ENCODE measurements at regions not wholly inside any gene's neighbourhood (a gene's known extent, or its start where the extent isn't known, plus 50 kb on each side); places are given as distances from the start of the nearest gene placed in this dataset.
A peak's percentile ranks its signal among the peaks of the same experiment; 100 is the strongest.

DNA sequence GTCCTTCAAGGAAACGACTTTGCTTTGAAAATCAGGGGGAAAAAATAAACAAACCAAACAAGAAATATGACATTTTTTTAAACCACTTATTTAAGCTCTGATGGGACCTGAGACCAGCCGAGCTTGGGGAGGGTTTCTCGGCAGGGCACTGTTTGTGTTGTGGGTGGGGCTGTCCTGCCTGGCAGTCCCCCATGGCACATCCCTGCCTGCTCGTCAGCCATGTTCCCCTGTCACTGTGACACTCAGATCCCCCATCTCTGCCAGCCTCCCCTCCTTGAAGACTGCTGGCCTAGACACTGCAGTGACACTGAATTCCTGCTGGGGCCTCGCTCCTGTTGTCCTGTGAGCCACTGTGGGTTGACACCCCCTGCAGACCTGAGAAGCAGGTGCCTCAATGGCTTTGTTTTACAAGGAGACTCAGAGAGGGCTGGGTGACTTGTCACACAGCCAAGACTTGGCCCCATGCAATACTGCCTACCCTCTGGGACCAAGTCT, 95.1 kb upstream of the PTPN1 start:
- DNase-seq (ENCODE audit: insufficient read length, low spot score): no peak
- no peak for FAIRE-seq

- FAIRE-seq (no peak), DNase-seq (ENCODE audit: insufficient read length, low spot score) (no peak)
Measured at GRCh38 chr20:50415516-50416268, 94.5 kb upstream of the PTPN1 start.

DNA sequence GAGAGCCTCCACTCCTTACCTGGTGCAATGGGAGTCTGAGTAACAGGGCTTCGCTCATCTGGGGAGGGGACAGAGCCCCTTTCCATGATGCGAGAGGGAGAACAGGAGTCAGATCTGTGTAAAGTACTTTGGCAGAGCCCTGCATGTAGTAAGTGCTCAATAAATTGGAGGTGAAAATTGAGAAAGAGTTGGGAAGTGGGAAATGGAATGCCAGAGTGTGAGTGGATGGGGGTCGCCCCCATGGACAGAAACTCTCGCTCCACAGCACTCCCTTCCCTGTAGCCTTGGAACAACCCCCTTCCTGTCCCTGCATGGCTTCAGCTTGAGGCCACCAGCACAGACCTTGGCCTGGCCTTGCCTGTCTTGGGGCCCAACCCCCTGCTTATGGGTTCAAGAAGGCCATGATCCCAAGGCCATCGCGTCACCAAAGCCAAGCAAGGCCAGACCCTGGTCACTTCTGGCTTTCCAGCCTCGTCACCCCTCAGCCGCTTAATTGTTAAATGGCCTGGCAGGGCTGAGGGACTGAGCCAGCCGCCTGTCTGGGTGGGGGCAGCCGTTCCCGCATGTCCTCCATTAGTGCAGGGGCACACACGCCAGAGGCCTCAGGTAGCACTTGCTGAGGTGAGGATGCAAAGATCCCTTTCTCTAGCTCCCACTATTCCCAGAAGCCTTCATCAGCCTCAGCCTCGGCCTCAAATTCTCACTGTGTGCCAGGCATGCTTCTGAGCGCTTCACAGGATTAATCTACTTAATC, 93.7 kb upstream of the PTPN1 start:
- FAIRE-seq (no peak), DNase-seq (ENCODE audit: insufficient read length, low spot score) (no peak)

DNA sequence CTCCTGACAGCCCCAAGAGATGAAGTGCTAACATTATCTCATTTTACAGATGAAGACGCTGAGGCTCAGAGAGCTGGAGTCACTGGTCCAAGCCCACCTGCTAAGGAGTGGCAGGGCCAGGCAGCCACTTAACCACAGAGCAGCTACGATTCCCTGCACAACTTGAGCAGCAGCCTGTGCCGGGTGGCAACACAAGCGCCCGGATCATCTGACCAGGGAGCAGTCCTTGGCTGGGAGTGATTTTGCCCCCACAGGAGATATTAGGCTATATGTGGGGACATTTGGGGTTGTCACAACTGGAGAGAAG, 93.2 kb upstream of the PTPN1 start:
- DNase-seq (ENCODE audit: insufficient read length, low spot score) (no peak), FAIRE-seq (no peak)

DNA sequence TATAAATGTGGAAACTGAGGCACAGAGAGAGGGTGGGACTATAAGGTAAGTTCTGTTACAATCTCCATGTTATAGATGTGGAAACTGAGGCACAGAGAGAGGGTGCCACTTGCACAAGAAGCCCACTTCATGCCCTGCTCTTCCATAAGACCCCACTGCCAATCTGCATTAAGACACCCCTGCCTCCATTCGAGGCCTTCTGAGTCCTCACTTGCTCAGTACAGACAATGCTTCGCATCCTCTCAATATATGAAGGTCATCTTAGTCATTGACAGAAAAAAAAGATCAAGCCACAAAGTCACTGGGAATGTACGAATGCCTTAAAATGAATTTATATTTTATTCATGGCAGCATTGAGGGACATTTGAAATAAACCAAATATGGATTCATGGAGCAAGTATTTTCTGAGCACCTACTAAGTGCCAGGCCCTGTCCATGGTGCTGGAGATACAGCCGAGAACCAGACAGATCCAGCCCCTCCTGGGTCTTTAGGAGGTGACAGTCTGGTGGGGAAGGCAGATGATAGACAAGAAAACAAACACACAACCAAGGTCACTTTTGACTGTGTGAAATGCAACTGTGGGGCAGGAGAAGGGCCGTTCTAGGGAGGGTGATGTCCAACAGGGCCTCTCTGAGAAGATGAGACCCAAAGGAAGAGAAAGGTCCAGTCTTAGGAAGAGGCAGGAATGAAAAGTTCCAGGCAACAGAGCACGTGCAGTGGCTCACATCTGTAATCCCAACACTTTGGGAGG, 92.5 kb upstream of the PTPN1 start:
- DNase-seq (ENCODE audit: insufficient read length, low spot score): no peak
- FAIRE-seq: no peak

DNA sequence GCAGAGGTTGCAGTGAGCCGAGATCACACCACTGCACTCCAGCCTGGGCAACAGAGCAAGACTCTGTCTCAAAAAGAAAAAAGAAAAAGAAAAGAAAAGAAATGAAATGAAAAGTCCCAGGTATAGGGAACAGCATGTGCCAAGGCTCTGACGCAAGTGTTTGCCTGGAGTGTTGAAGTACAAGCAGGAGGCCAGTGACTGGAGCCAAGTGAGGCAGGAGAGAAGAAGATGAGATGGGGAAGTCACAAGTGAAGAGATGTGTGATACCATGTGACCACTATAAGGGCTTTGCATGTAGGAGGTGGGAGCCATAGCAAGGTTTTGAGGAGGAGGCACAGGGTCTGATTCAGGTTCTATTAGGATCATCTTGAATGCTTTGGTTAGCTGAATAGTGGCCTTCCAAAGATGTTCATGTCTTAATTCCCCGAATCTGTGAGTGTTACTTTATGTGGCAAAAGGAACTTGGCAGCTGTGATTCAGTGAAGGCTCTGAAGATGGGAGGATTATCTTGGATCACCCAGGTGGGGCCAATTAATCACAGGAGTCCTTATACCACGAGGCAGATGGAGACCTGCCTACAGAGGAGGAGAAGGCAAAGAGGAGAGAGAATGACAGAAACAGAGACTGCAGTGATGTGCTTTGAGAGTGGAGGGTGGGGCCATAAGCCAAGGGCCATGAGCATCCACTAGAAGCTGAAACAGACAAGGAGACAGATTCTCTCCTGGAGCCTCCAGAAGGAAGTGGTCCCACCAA, 91.1 kb upstream of the PTPN1 start:
- no peak for DNase-seq (ENCODE audit: insufficient read length, low spot score)
- no peak for FAIRE-seq

GRCh38 chr20:50420380-50420779, 89.8 kb upstream of the PTPN1 start:
- FAIRE-seq (no peak), DNase-seq (ENCODE audit: insufficient read length, low spot score) (no peak)

DNA sequence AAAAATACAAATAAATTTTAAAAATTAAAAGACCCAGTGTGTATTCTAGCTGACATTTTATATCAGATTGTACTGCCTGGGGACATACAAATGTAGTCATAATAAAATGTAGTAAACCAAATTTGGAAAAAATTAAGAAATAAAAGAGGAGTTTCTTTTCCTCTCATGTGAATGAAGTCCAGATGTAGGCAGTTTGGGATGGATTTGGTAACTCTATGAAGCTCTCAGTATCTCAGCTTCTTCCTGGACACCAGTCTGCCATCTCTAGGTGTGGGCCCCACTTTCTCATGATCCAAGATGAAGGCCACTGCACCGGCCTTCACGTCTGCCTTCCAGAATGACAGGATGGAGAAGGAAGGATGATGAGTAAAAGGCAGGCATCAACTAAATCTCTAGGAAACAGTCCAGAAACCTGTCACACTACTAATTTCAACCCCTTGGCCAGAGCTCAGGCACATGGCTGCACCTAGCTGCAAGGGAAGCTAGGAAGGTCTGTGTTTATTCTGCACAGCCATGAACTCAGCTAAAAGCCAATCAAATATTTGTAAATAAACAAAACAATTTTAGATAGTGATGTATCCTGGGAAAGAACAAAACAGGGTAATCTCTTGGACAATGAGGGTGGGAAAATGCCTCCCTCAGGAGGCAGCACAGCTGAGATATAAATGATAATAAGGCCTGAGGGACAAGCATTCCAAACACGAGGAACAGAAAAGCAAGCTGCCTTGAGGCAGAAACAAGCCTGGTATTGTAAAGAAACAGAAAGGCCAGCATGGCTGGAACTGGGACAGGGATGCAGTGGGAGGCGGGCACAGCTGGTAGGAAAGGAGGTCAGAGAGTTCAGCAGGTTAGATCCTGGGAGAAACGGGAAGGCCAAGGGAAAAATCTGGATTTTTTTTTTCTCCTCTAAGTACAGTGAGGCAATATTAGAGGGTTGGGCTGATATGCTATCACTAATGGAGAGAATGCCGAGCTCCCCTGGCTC, 88.5 kb upstream of the PTPN1 start:
- DNase-seq (ENCODE audit: insufficient read length, low spot score) (no peak), FAIRE-seq (no peak)

DNA sequence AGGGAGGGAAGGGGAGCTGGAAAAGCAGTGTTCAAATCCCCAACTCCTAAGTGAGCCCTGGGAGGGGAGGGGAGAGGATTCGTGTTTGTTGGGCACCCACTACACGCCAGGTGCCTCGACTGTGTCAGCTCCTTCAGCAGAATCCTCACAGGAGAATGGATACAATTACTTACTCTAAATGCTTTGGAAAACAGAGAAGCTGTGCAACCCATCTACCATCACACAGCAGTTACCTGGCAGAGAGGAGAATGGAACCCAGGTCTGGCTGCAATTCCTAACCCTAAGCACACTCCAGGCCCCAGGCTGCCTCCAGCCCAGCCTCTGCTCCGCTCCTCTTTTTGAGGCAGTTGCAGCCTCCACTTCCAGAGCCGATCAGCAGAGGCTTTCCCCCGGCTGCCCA, 86.4 kb upstream of the PTPN1 start:
- FAIRE-seq: no peak
- no peak for DNase-seq (ENCODE audit: insufficient read length, low spot score)

GRCh38 chr20:50425076-50425475, 85.1 kb upstream of the PTPN1 start:
- DNase-seq (ENCODE audit: insufficient read length, low spot score) (peak; percentile 61), FAIRE-seq (peak; percentile 55)

DNA sequence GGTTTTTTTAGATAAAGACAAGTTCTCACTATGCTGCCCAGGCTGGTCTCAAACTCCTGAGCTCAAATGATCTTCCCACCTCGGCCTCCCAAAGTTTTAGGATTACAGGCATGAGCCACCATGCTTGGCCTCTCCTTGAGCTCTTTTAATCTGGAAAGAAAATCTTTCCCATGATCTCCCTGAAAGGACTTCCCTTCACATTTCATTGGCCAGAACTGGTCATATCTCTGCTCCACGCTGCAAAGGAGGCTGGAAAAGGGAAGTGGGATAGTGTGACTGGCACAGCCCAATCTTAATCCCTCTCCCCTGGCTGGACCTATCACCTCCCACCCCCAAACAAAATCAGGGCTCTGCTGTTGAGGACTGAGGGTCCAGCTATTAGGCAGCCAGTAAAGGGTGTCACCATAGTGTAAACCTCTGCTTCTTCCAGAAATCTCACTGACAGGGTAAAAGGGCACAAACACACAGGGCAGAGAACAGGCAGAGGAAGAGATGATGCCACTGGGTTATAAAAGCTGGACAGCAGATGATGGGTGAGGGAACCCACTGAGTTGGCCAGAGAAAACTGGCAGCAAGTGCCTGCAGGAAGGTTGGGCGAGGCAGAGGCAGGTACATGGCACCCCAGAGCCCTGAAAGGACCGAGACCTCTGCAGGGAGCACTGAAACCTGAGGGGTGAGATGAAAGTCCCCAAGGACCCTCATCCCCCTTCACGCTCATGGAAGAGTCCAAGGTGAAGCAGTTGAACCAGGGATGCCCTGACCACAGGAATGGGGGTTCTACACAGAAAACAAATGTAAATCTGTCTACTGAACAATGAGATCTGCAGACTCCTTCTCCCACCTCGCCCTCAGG, 83.1 kb upstream of the PTPN1 start:
- DNase-seq (ENCODE audit: insufficient read length, low spot score): no peak
- peak; percentile 60 for FAIRE-seq

GRCh38 chr20:50427719-50428083, 82.5 kb upstream of the PTPN1 start:
- DNase-seq (ENCODE audit: insufficient read length, low spot score): no peak

GRCh38 chr20:50428097-50428828, 81.9 kb upstream of the PTPN1 start:
- DNase-seq (ENCODE audit: insufficient read length, low spot score) (no peak), FAIRE-seq (peak; percentile 13)

More at GRCh38 chr20:50427719-50428083, 82.5 kb upstream of the PTPN1 start:
- no peak for FAIRE-seq

- FAIRE-seq (peak; percentile 26), DNase-seq (ENCODE audit: insufficient read length, low spot score) (no peak)
Measured at GRCh38 chr20:50429412-50429811, 80.8 kb upstream of the PTPN1 start.

- DNase-seq (ENCODE audit: insufficient read length, low spot score) (no peak), FAIRE-seq (peak; percentile 42)
Measured at GRCh38 chr20:50431066-50431450, 79.1 kb upstream of the PTPN1 start.

DNA sequence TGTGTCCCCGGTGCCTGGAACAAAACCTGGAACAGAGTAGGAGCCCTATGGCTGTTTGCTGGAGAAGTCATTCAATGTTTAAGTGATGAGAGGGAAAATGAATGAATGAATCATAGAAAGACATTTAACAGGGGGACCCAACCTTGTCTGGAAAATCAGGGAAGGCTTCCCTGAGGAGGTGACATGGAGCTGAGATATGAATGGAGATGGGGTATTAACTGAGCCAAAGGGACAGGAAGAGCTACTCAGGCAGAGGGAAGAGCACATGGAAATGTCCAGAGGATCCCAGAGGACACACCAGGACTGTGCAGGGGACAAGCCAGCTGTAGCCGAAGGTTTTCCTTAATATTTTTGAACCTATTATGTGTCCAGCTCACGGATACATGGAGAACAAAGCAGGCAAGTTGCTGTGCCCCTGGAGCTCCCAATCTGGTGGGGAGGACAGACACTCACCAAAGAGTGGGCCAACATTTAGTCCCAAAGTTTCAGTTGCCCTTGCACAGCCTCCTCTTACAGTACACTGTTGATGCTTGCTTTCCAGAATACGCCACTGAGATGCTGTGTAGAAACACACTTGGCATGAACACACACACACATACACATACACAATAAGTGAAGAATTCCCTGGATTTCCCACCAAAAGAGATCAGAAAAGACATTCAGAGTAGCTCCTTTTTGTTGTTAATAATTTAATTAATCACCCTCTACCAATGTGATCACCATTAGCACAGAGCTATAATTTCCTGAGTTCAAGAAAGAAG, 77.0 kb upstream of the PTPN1 start:
- DNase-seq (ENCODE audit: insufficient read length, low spot score) (no peak), FAIRE-seq (peak; percentile 49)

GRCh38 chr20:50434321-50434652, 75.9 kb upstream of the PTPN1 start:
- no peak for FAIRE-seq
- no peak for DNase-seq (ENCODE audit: insufficient read length, low spot score)
